Inflammatory macrophage (primary cell): ENCODE measurements at regions not wholly inside any gene's neighbourhood (a gene's known extent, or its start where the extent isn't known, plus 50 kb on each side); places are given as distances from the start of the nearest gene placed in this dataset.
"Not testable (repeated sequence)": the region's sequence is repeated elsewhere in the genome, so short reads cannot be mapped to it uniquely, and the experiment has no call there.

Experiments used
- DNase-seq, 2 donors: peaks; one replicate each; pipeline ENCODE4 v3.0.0-alpha.2; 2020 to 2022

DNA sequence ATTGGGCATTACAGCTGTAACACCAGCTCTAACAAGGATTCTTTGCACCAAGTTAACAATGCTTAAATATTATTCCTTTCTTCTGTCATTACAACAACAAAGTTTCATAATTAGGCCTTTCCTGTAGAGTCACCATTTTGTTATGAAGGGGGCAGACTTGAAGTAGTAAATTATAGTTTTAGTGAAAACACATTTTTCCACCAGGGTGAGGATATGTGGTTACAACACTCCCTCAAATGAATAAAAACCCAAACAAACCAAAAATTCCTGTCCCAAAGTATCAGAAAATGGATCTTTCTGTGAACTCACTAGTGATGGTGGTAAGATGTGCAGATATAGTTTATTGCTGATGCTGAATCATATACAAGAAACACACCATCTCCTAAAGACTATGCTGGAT is 250.5 kb upstream of the TUT7 start:
- DNase-seq: no peak

DNA sequence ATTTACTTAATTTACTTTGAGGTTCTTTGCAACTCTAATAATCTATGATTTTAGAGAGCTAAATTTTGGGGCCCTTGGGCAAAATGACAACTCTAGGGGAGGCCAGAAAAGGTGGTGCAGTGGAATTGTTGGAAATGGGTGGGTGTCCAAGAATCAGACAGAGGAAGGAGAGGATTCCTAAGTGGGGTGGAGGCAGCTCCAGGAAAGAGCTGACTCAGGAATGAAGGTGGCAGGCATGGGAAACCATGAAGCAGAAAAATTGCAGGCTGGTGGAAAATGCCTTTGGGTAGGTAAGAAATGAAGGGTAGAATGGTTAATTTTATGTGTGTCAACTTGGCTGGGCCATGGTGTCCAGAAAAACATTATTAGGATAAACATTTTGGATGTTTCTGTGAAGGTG is 248.5 kb upstream of the TUT7 start:
- DNase-seq: no peak

DNA sequence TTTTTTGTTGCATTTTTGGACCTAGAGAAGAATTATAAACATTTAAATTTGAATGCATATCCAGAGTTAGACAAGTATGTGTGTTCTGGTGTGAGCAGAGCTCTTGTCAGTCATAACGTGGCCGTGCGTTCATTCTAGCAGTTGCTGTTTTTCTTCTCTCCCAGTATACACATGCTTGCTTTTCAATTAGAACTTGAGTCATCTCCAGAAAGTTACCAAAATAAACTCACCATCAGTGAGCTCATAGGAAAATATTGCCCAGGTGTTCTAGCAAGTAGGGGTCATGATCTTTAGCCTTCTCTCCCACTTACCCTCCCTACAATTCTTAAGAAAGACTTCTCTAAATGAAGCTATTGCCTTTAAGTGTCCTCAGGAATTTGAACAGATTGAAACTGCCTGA is 247.5 kb upstream of the TUT7 start:
- no peak for DNase-seq

DNA sequence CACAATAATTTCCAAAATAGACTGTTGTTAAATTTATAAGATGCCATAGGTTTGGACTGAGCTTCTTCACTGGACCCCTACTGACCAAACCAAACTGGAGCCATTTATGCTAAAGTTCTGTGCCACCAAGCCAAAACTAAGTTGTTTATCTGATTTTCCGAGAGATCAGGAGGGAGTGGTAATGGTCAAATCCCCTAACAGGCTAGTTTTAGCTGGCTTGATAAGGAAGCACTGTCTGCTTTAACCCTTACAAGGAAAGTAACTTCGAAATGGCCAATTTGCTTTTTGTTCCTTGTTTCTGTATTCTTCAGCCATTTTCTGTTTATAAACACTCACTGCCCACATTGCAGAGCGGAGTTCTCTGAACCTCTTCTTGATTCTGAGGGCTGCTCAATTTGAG is 246.8 kb upstream of the TUT7 start:
- DNase-seq: no peak

DNA sequence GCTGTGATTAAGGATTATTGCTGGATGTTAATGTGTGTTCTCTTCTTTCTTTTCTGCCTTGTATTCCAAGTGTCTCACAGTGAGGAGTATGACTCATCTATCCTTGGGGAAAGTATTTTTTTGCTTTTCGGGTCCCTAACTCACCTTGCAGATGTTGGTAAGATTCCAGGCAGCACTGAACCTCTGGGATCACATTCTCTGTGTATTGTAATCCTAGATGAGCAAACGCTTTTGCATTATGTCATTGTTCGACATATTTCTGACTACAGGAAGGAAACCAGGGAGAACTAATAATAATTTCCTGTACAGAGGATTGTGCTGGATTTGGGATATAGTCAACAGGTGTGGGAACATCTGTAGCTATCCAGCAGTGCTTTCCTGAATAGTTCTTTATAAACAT is 246.1 kb upstream of the TUT7 start:
- no peak for DNase-seq

DNA sequence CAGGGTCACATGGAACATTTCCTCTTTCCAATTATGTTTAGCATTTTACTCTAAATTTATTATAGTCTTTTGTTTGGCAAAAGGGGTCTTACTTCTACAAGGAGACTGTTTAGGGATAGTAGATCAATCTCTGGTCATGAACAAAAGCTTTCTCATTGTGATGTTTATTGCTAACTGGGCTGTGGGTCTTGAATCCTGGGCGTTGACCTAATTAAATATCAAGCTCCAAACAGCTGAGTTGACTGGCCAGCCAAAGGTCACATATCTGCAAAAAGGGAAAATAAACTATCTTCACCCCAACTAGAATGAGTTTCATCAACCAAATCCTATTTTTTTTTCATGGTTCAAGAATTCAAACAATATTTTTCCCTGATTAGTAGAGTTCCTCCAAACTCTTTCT is 245.4 kb upstream of the TUT7 start:
- DNase-seq: no peak

DNA sequence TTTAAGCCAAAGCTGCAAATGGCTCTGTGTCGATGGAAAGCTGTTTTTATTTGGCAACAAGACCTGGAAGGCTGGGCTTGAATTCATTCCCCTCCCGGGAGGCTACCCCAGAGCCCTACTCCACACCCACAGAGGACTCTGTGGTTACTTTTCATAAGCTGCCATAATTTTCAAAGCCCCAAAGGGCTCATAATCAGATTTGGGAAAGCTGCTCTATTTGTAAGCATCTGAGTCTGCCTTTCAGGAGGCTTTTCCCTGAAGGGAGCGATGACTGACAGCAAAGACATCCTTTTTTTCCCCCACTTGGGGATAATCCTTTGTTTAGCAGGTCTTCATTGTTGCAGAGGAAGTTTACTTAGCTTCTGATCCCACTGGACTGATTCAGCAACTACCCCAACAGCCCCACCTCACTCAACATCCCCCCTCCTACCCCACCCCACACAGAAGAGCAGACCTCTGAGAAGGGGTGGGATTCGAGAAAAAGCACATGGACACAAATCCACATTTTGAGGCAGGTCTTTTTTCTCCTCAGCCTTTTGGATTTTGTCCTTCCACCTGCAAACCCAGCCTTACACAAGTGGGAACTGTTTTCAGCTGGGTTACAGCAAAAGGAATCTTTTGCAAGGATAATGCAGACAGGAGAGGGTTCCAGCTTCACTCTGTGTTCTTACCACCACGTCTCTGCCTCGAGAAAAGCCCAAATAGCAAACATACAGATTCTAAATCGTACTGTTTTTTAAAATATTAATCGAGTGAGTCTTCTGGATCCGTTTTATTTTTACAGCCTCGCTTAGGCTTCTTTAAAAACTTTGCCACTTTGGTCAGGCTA is 244.4 kb upstream of the TUT7 start:
- no peak for DNase-seq

DNA sequence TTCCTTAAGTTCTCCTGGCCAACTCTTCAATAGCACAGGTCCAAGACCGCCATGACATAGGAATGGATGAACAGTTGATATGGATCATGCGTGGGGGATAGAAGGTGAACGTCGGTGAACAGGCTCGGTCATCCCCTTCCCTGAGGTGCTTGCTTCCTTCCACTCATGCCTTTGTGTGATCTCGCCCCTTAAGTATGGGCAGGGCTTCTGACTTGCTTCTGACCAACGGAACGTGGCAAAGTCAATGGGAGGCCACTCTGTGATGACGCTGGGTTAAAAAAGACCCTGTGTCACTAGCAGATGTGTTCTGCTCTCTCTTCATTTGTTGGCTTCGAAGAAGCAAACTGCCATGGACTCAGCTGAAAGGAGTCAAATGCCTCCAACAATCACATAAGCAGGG is 240.5 kb upstream of the TUT7 start:
- DNase-seq: no peak

DNA sequence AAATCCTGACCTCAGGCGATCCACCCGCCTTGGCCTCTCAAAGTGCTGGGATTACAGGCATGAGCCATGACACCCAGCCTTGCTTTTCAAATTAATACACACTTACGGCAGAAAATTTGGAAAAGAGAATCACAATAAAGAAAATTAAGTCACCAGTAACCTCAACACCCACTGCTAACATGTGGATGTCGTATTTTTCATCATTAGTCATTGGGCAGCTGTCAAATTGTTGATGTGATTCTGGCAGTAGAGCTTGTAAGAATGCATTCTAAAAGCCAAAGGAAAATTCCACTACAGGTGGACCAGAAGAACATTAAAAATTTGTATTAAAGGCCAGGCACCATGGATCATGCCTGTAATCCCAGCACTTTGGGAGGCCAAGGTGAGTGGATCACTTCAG is 237.3 kb upstream of the TUT7 start:
- no peak for DNase-seq

DNA sequence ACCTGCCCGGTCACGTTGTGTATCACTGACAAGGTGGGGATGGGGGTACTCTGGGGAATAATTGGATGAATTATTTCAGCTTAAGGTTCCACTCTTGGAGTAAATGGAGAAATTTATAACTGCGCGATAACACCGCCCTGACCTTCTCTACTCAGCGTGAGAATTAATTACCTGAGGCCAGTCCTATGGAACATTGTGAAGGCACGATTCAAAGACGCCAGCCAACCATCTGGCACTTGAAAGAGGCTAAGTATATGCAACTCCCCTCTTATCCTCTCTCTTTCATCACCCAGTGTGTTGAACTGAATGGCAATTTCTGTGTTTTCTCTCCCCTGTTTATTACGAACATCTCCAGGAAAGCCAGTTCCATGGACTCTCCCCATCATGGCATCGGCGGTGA is 235.5 kb upstream of the TUT7 start:
- DNase-seq: no peak

DNA sequence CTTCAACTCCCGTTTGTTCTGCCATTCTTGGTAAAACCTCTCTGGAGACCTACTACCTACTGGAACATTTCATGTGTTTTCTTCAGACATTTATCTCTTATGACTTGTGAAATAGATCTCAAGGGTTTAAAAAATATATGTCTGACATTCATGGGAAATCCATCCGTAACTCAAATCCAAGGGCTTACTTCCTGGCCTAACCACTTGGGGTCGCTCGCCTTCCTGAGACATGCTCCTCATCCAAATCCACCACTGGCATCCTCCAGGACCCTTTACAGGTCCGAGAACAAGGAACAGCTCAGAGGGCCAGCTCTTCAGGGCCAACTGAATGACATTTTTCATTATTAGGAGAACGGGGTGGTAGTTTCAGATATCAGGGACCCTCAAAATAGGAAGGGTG is 235.1 kb upstream of the TUT7 start:
- no peak for DNase-seq

DNA sequence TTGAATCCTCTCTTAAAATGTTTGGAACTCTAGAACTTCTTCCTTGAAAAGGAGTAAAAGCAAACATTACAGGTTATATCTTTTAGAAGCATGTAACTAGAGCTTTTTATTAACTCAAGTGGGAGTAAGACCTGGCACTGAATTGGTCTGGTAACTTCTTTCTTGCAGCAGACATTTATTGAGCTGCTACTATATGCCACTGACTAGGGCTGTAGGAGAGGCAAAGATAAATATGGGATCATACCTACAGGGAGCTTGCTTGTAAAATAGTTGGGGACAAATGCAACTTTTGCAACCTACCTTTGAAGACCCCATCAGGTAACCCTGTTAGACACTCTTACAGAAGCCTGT is 231.9 kb upstream of the TUT7 start:
- no peak for DNase-seq

DNA sequence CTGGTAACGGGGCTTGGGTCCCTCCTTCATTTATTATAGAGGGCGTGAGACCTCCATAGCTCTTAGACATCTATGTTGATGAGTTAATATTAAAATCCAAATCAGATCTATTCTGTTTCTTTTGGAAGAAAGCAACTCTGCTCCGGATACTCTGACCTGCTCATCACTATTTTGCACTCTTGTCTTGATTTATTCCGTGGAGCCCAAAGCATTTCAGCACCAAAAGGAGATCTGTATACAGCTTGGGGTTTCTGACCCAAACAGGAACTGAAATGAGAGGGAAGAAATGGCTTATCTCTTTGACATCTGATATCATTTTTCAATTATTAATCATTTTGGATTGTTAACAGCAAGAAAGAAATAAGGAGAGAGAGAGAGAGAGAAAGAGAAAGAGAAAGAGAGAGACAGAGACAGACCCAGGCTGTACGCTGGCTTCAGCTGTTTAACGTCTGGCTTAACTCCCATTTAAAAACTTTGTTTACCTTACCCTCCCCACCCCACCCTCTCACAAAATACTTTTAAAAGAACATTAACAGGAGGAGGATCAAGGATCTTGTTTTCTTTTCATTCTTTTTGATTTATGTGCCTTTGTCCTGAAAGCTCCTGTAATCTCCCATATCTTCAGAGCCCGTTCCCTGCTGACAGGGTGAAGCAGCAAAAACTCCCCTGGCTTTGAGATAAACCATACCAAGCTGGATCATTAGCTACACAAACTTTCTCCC is 231.4 kb upstream of the TUT7 start:
- DNase-seq: no peak

DNA sequence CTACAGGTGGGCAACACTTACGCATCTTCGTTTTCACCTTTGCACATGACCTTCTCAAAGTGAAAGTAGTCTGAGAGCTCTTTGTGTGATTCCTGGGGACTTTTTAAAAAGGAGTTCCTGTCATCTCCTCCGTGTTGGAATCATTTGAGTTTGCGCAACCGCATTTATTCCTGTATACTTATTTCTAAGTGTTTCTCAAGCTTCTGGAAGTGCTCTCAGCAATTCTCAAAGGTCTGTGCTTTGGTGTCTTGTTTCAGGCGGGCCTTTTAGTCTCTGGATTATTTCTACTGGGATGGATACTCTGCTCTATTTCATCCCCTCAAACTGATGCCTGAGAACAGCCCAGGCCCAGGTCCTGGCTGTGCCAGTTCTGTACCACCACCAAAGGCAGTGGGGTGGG is 226.5 kb upstream of the TUT7 start:
- no peak for DNase-seq

DNA sequence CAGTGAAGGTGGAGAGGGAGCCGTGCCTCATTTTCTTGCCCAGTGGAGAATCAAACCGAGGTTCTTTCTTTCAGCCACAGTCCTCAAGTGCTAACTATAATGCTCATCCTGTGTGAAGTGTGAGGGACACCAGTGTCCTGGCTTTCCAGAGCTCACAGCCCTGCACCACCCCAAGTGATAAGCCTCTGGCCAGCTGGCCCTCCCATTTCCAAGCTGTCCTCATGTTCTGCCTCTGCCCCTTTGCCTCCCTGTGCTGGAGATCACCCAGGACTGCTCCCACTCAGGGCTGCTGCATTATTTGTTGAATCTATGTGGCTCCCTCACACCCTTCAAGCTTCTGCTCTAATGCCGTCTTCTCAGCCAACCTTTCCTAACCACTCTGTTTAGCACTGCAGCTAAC is 224.5 kb upstream of the TUT7 start:
- DNase-seq: no peak

DNA sequence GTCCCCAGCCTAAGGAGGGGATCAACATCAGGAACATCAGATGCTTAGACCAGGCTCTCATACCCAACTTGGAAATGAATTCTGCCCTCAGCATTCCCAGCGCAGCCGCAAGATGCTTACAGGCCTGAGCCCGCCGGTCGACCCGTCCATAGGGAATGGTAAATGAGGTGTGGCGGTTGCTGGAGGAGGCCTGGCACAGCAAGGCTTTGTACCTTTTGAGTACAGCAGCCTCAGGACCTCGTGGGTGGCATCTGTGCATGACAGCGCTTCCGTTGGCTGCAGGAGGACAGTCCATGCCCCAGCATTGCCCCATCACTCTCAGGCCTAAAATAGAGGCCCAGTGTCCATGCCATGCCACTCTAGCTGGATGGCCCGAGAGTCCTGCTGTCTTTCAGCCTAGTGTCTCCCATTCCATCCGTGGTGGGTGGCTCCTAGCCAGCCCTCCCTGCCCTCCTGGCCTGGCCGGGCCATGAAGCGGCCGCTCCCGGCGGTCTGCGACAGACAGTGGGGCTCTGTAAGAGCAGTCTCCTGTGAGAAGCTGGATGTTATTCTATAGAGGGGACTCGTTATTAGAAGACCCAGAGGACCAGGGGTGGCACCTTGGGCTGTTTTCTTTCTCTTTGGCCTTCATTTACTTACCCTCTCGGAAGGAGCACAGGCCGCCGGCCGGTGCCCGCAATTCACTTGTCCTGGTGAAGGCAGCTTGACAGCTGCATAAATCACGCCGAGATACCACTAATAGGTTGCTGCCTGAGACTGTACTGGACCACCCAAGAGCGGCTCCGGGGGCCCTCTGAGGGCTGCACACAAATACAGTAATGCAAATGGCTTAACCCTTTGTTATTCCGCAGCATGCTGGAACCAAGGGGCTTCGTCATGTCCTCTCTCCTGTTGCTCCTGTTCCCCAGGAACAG is 223.5 kb upstream of the TUT7 start:
- no peak for DNase-seq

DNA sequence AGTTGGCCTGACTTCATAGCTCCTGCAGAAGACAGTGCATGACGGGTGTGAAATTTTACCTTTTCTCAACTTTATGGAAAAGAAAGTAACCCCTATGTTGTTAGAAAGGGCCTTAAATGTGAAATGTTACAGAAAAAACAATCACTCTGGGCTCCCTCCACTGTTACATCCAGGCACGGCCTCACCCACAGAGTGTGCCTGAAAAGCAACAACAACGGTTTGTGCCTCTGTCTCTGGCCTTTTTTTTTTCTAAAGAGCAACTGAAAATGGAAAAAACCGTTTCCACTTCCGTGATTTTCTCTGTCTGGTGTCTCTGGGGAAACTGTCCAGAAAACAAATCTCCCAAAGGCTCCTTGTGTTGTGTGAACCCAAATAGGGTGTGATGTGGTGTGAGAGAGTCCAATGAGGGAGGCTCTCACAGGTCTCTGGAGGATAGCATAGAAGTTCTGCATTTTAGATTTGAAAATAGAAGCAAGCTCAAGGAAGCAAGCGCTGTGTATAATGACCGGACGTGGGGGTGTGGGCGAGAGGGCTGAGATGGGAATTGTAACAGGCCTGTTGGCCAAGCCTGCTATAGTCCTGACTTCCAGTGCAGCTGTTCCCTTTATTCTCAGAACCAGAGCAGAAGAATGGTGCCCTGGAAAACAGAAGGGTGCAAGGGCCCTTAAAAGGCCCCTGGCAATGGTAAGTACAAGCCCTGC is 221.8 kb upstream of the TUT7 start:
- DNase-seq: no peak

DNA sequence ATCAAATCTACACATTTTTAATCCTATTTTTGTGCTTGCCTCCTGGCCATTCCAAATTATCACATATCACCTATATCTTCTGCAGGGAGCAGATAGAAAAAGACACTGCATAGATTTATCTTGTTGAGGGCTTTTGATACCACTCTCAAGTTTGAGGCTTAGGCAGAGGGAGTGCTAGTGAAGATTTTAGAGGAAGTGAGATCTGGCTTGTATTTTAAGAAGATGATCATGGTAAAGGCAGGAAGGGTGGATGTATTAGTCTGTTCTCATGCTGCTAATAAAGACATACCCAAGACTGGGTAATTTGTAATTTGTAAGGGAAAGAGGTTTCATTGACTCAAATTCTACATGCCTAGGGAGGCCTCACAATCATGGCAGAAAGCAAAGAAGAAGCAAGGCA is 220.9 kb upstream of the TUT7 start:
- no peak for DNase-seq

DNA sequence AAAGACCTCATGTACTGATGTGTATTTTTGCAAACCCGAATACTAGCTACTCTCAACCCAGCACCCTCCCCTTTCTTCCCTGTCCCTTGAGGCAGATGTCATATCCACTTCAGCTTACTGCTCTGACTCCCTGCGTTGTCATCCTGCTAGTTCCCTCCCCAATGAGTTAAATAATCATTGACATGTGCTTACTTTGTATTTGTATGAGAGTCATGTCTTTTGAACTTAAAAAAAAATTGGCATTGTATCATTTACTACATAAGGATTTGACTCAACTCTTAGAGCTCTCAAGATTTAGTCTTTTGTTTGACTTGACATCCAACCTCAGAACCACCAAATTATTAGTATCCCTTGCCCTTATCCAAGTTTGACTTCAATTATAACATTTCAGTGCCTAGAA is 219.7 kb upstream of the TUT7 start:
- DNase-seq: no peak

DNA sequence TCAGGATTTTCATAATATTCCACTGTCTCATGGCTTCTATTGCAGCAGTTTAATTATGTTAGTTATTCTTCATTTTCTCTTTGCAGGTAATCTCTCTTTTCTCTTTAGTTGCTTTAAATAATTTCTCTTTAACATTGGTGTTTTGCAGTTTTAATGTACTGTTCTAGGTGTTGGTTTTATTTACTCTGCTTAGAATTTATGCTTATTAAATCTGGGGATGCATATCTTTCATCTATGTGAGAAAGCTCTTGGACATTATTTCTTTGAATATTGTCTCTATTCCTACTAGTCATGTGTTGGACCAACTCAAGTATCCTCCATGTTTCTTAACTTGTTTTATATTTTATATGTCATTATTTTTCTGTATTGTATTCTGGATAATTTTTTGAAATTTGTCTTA is 218.7 kb upstream of the TUT7 start:
- DNase-seq: no peak

DNA sequence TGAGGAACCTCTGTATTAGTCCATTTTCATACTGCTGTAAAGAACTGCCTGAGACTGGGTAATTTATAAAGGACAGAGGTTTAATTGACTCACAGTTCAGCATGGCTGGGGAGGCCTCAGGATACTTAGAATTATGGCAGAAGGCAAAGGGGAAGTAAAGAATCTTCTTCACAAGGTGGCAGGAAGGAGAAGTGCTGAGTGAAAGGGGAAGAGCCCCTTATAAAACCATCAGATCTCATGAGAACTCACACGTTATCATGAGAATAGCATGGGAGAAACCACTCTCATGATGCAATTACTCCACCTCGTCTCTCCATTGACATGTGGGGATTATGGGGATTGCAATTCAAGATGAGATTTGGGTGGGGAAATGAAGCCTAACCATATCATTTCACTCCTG is 211.4 kb upstream of the TUT7 start:
- DNase-seq: not testable (repeated sequence)

DNA sequence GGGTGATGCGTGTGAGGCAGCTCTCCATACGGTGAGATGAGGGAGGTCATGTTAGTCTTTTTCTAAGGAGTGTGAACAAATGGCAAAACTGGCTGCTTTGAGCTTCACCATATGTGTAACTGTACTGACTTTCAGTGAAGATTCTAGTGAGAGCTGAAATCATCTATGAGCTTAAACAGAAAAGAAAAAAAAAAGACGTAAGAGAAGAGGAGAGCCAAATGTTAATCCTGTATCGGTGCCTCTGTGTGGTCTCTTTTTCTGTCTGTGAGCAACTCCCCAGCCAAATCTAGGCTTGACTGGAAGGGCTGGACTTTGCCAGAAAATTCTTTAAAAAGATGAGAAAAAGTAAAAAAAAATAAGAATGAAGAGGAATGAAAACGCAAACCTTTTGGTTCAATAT is 209.7 kb upstream of the TUT7 start:
- DNase-seq: no peak

DNA sequence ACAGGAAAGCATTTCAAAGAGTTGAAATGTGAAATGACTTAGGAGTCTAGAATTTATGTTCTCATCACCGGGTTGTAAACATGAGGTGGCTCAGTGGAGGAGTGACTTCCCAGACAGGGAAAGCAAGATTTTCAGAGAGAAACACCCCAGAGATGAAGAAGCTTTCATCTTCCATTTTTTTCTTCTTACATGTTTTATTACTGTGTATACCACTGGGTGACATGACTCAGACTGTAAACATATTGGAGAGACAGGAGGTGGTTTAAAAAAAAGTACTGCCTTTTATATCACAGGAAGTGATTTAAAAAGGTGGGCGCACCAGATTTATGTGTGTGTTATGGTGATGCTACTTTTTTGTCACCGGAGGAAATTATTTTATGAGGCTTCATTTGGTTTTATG is 209.1 kb upstream of the TUT7 start:
- no peak for DNase-seq
